Endothelial cell of hepatic sinusoid (primary cell): ENCODE measurements at regions not wholly inside any gene's neighbourhood (a gene's known extent, or its start where the extent isn't known, plus 50 kb on each side); places are given as distances from the start of the nearest gene placed in this dataset.

ENCODE experiments used
- in situ Hi-C: cut with HindIII; loops from 2 replicates; pipeline ENCODE4 v1.10.0; 2017; ENCODE audit warnings: low sequenced_read_pairs

DNA sequence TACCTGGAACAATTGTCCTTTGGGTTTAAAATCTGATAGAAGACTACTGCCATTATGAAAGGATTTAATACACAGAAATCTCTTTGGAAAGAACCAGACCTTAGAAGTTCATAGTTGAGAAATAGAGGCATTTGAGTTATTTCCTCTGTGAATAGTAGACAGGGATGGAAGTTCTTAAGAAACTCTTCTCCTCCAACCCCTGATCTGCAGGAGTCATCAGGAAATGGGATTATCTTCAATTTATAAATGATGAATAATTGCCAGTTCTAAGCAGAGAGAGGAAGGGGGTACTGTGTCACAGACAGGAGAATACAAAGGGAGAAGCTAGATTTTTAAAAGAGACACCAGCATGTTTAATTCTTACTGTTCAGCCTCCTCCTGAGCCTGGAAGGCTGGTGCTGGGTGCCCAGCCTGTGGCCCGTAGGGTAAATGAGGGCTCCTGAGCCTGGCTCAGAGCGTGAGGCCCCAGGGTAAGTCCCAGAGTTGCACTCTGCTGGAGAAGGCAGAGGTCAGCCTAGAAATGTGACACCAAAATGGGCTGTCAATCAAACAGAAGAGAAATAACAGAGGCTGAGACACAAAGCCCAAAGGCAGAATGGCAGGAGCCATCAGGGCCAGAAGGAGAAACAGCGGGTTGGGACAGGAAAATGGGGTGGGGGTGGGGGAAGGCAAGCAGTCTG lies 58.2 kb upstream of the PKDCC start:
- in situ Hi-C loops = loop anchor here (5.0 kb wide), 2 partner anchors 33 to 47 kb away; no protein-coding TSS in a partner anchor

DNA sequence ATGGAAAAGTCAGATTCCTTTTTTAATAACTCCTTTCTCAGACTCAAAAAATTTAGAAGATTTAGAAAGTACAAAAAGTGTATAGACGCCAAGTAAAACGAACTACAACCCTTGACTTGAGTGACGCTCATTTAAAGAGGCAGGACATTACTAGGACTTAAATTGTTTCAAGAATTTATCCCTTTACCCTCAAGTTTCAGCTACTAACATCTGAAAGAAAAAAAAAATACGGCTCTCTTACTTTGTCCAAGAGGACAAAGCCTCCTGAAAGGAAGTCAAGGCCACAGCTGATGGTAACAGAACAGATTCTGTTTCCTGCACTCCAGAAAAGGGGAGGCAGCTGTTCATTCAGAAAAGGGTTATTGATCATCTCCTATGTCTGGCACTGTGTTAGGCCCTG lies 57.6 kb upstream of the PKDCC start:
- in situ Hi-C loops = no loop called here

DNA sequence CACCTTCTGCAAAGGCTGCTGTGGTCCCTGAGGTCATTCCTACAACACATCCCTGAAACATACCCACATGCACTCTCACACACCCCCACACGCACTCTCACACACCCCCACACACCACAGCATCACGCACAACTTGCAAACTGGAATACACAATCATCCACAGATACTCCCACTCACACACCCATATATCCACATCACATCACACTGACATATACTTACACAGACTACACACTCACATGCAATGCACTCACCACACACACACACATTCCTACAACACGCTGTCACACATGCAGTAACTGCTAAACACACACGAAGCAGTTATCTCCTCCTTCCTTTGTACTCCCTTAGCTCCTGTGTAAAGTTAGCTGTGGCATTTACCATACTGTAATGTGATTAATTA lies 57.1 kb upstream of the PKDCC start:
- in situ Hi-C loops = no loop called here

DNA sequence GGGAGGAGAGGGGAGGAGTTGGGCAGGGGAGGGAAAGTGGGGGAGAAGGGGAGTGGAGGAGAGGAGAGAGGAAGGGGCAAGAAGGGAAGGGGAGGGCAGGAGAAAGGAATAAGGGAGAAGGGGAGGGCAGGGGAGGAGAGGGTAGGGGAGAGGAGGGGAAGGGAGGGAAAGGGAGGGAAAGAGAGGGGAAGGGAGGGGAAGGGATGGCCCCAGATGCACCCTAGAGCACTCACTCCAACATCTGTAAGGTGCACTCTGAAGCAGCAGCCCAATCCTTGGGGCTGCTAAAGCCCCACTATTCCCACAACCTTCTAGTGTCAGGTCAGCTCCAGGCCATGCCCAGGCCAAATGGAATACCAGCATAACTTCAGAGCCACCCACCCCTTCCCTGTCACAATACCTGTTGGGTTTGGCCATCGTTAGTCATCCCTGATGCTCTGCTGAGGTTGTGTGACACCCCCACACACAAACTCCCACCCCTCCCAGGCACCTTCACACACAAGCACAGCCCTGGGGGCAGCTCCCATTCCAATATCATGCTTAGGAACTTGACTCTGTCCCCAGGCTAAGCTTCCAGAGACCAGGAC lies 55.7 kb upstream of the PKDCC start:
- in situ Hi-C loops = no loop called here

- in situ Hi-C loops = no loop called here
Measured at GRCh38 chr2:41992671-41993434, 55.0 kb upstream of the PKDCC start.

- in situ Hi-C loops = no loop called here
Measured at GRCh38 chr2:41993435-41993925, 54.3 kb upstream of the PKDCC start.

- in situ Hi-C loops = no loop called here
Measured at GRCh38 chr2:41994233-41994637, 53.6 kb upstream of the PKDCC start.

DNA sequence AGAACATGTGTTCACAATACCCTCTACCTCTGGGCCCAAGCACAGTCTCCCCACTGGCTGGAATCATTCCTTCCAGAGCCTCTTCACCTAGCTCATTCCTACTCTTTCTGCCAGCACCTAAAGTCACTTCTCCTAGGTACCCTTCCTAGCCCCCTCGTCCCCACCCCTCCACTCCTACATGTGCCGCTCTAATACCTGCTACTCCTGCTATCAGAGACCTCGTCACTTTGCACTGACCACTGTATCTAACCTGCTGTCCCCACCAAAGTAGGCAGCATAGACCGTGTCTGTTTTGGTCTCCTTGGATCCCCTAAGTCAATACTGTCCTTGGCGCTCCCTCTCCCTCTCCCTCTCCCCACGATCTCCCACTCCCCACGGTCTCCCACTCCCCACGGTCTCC lies 53.2 kb upstream of the PKDCC start:
- in situ Hi-C loops = no loop called here

GRCh38 chr2:41997561-41997960 lies 50.3 kb upstream of the PKDCC start:
- in situ Hi-C loops = no loop called here
